Central memory CD8-positive, alpha-beta T cell (primary cell): ENCODE measurements at regions not wholly inside any gene's neighbourhood (a gene's known extent, or its start where the extent isn't known, plus 50 kb on each side); places are given as distances from the start of the nearest gene placed in this dataset.

ENCODE experiments used
- ATAC-seq: fragments of 150-1000 bp; cut with Tn5 transposase; replicated peaks from 2 replicates; pipeline ENCODE4 v1.10.0; 2022; ENCODE audit warnings: mild to moderate bottlenecking, moderate FRiP score, moderate number of reproducible peaks; ENCODE audit not compliant: poor library complexity, severe bottlenecking; ENCODE audit errors: extremely low read depth
- DNase-seq, 2 donors: peaks; one replicate each; pipeline ENCODE4 v3.0.0; 2021; ENCODE audit warnings: low spot score in 2 of 2
- H3K27ac Mint-ChIP-seq: one replicate; pipeline ENCODE4 v1.8.0; 2022; ENCODE audit warnings: low read depth, mild to moderate bottlenecking, moderate library complexity, mixed read lengths
- H3K27me3 Mint-ChIP-seq: one replicate; pipeline ENCODE4 v1.8.0; 2022; ENCODE audit warnings: mixed read lengths
- H3K36me3 Mint-ChIP-seq: one replicate; pipeline ENCODE4 v1.8.0; 2022; ENCODE audit warnings: mild to moderate bottlenecking, moderate library complexity, mixed read lengths; ENCODE audit not compliant: insufficient read depth
- H3K4me1 Mint-ChIP-seq: one replicate; pipeline ENCODE4 v1.8.0; 2022; ENCODE audit warnings: mixed read lengths
- H3K4me3 Mint-ChIP-seq: one replicate; pipeline ENCODE4 v1.8.0; 2022; ENCODE audit warnings: mild to moderate bottlenecking, moderate library complexity, mixed read lengths
- H3K9me3 Mint-ChIP-seq: one replicate; pipeline ENCODE4 v1.8.0; 2022; ENCODE audit warnings: mixed read lengths

DNA sequence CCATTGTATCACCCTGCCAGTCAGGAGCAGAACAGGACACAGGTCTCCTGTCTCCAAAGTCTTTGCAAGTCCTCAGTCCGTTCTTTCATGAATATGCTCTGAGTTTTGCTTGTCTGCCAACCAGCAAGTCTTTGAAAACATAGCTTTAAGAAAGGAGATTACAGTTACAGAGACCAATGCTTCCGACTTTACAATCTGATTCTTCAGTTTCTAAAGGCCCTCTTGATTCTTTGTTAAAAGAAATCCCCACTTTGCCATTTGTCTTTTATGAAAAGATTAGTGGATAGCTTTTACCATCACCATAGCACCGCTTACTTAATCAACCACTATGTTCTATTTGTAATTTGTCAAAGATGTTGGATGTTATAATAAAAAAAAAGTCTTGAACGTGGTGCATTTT, 562.8 kb upstream of the BTBD3 start:
- Mint-ChIP-seq H3K4me3 (no peak overlapping the region), H3K4me1 (no peaks in the 10 kb centered on the region)

DNA sequence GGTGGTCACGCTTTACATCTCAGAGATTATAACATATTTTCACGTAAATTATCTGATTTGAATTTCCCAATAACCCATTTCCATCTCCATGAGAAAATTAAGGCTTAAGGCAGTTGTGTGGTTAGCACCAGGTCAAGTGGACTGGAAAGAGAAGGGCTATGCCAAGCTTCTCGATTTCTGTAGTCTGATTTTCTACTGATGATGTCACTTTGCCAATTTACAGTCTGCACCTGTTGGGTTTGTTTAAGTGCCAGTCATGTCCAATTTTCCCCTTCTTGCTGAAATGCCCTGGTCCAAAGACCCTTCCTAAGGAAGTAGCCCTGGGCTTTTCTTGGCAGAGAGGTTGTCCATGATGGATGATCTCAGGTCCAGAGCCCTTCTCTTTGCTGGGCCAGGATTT, 562.3 kb upstream of the BTBD3 start:
- no peak for DNase-seq
- ATAC-seq = no peak
- Mint-ChIP-seq H3K27ac (no peak overlapping the region), H3K9me3 (peaks cover 9% of the 10 kb centered on the region), H3K4me1 (no peaks in the 10 kb centered on the region), H3K27me3 (no peaks in the 10 kb centered on the region), H3K36me3 (no peaks in the 10 kb centered on the region), H3K4me3 (no peak overlapping the region)

More for the DNA sequence above, 562.8 kb upstream of the BTBD3 start:
- Mint-ChIP-seq H3K27ac (no peak overlapping the region), H3K36me3 (no peaks in the 10 kb centered on the region), H3K9me3 (peaks cover 9% of the 10 kb centered on the region), H3K27me3 (no peaks in the 10 kb centered on the region)
- DNase-seq = no peak
- ATAC-seq = no peak

GRCh38 chr20:11356061-11356460, 561.6 kb upstream of the BTBD3 start:
- H3K4me3 Mint-ChIP-seq = no peak overlapping the region
- peaks cover 6% of the 10 kb centered on the region for H3K9me3 Mint-ChIP-seq
- H3K27ac Mint-ChIP-seq = no peak overlapping the region
- H3K4me1 Mint-ChIP-seq = no peaks in the 10 kb centered on the region
- H3K27me3 Mint-ChIP-seq = no peaks in the 10 kb centered on the region
- no peak for ATAC-seq
- no peaks in the 10 kb centered on the region for H3K36me3 Mint-ChIP-seq
- no peak for DNase-seq

DNA sequence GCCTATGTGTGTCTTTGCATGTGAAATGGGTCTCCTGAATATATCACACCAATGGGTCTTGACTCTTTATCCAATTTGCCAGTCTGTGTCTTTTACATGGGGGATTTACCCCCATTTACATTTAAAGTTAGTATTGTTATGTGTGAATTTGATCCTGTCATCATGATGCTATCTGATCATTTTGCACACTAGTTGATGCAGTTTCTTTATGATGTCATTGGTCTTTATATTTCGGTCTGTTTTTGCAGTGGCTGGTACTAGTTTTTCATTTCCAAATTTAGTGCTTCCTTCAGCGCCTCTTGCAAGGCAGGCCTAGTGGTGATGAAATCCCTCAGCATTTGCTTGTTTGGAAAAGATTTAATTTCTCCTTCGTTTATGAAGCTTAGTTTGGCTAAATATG, 555.2 kb upstream of the BTBD3 start:
- no peak overlapping the region for H3K4me3 Mint-ChIP-seq
- H3K27me3 Mint-ChIP-seq = no peaks in the 10 kb centered on the region
- no peaks in the 10 kb centered on the region for H3K36me3 Mint-ChIP-seq
- H3K9me3 Mint-ChIP-seq = peaks cover 23% of the 10 kb centered on the region
- no peak for DNase-seq
- ATAC-seq = no peak
- no peak overlapping the region for H3K27ac Mint-ChIP-seq
- no peaks in the 10 kb centered on the region for H3K4me1 Mint-ChIP-seq

DNA sequence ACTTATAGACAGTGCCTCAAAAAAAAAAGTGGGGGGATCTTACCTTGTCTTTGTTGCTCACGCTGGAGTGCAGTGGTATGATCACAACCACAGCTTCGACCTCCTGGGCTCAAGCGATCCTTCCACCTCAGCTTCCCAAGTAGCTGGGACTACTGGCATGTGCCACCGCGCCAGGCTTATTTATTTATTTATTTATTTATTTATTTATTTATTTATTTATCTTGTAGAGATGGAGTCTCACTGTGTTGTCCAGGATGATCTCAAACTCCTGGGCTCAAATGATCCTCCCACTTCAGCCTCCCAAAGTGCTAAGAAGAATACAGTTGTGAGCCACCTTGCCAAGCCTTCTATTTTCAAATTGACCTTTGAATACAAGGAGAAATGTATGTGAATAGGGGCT, 553.0 kb upstream of the BTBD3 start:
- Mint-ChIP-seq H3K4me3 (no peak overlapping the region), H3K9me3 (peaks cover 23% of the 10 kb centered on the region), H3K27ac (no peak overlapping the region), H3K27me3 (no peaks in the 10 kb centered on the region), H3K4me1 (no peaks in the 10 kb centered on the region), H3K36me3 (no peaks in the 10 kb centered on the region)
- no peak for ATAC-seq
- DNase-seq = no peak

GRCh38 chr20:11366660-11367059, 551.0 kb upstream of the BTBD3 start:
- DNase-seq = no peak
- ATAC-seq = no peak
- Mint-ChIP-seq H3K27me3 (no peaks in the 10 kb centered on the region), H3K4me1 (no peaks in the 10 kb centered on the region), H3K27ac (no peak overlapping the region), H3K36me3 (no peaks in the 10 kb centered on the region), H3K4me3 (no peak overlapping the region), H3K9me3 (peaks cover 19% of the 10 kb centered on the region)

- Mint-ChIP-seq H3K4me1 (no peaks in the 10 kb centered on the region), H3K36me3 (no peaks in the 10 kb centered on the region), H3K27ac (no peak overlapping the region), H3K27me3 (no peaks in the 10 kb centered on the region), H3K9me3 (peaks cover 6% of the 10 kb centered on the region), H3K4me3 (no peak overlapping the region)
- ATAC-seq (no peak), DNase-seq (no peak)
These were observed 549.2 kb upstream of the BTBD3 start for GRCh38 chr20:11368499-11368898.

- Mint-ChIP-seq H3K9me3 (no peaks in the 10 kb centered on the region), H3K27me3 (no peaks in the 10 kb centered on the region), H3K4me1 (no peaks in the 10 kb centered on the region), H3K36me3 (no peaks in the 10 kb centered on the region), H3K4me3 (no peak overlapping the region), H3K27ac (no peak overlapping the region)
- no peak for ATAC-seq
- no peak for DNase-seq
These were observed 548.6 kb upstream of the BTBD3 start for GRCh38 chr20:11368965-11369711.

DNA sequence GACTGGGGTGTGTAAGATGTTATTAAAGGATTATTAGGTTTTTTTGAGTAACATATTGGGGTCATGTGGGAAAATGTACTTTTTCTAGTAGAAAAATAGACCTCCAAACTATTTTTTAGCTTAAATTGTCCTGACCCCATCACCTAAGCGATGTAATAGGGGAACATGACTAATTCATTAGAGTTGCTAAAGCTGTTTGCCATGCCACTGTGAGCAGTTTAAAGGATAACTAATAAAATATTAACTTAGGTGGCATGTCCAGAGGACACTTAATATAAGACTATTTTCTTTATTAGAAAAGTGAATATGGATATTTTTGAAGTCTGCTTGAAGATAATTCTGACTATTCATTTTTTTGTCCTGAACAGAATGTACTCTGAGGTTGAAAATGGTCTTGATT, 545.9 kb upstream of the BTBD3 start:
- DNase-seq = no peak
- H3K36me3 Mint-ChIP-seq = no peaks in the 10 kb centered on the region
- no peak for ATAC-seq
- H3K4me1 Mint-ChIP-seq = no peaks in the 10 kb centered on the region
- H3K4me3 Mint-ChIP-seq = no peak overlapping the region
- no peaks in the 10 kb centered on the region for H3K9me3 Mint-ChIP-seq
- no peak overlapping the region for H3K27ac Mint-ChIP-seq
- no peaks in the 10 kb centered on the region for H3K27me3 Mint-ChIP-seq

DNA sequence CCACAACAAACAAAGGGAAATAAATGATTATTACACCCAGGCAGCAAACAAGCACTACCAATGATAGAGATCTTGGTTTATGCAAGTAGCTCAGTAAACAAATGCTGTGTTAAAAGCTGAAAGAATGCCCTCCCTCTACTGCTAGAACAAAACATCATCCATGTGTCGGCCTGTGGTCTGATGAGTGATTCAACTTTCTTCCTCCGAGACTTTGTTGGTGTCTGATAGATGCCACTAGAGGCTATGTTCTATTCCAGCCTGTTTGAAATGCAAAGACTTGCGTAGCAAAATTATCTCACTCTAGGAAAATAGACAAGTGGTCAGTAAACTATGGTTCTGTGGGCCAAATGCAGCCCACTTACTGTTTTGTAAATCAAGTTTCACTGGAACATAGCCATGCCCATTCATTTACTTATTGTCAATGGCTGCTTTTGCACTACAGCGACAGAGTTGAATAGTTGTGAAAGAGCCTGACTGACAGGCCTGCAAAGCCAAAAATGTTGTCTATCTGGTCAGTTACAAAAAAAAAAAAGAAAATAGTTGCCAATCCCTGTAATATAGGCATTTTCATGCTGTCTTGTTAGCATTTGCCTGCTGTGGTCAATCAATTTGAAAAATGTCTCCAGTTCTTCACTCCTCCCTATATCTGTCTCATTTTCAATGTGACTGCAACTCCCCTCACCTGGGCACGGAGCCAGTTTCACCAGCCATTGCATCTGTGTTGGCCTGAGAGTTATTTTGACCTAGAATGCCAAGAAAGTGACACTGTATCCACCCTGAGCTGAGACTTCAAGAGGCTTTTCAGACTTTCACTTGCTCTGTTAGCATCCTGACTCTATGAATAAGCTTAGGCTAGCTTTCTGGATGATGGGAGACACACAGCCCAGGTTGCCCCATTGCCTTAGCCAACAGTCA, 544.6 kb upstream of the BTBD3 start:
- Mint-ChIP-seq H3K36me3 (no peaks in the 10 kb centered on the region), H3K27ac (no peak overlapping the region), H3K4me1 (no peaks in the 10 kb centered on the region), H3K9me3 (peaks cover 5% of the 10 kb centered on the region), H3K4me3 (no peak overlapping the region), H3K27me3 (no peaks in the 10 kb centered on the region)
- ATAC-seq = no peak
- no peak for DNase-seq

DNA sequence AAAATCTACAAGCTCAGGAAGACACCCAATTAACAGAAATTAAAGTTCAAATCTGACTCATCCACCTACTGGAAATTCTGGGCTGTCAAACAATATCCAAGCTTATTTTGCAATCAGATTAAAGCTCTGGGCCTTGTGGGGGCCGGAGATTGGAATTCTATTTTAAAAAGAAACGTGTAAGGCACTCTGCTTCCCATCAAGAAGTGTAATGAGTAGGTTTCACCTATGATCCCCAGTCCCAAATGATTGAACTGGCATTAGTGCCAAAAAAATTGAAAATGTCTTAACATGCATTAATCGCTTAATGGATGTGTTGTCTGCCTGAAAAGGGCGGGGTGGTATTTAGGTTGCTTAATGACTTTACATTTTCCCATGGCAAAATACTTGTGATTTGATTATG, 542.4 kb upstream of the BTBD3 start:
- Mint-ChIP-seq H3K27me3 (no peaks in the 10 kb centered on the region), H3K9me3 (peaks cover 5% of the 10 kb centered on the region), H3K4me1 (no peaks in the 10 kb centered on the region), H3K36me3 (no peaks in the 10 kb centered on the region), H3K27ac (no peak overlapping the region), H3K4me3 (no peak overlapping the region)
- DNase-seq (no peak), ATAC-seq (no peak)

- peaks cover 11% of the 10 kb centered on the region for H3K9me3 Mint-ChIP-seq
- H3K4me1 Mint-ChIP-seq = no peaks in the 10 kb centered on the region
- DNase-seq = no peak
- H3K27ac Mint-ChIP-seq = no peak overlapping the region
- no peak for ATAC-seq
- no peaks in the 10 kb centered on the region for H3K36me3 Mint-ChIP-seq
- no peak overlapping the region for H3K4me3 Mint-ChIP-seq
- H3K27me3 Mint-ChIP-seq = no peaks in the 10 kb centered on the region
These were observed 541.7 kb upstream of the BTBD3 start for GRCh38 chr20:11375966-11376365.

DNA sequence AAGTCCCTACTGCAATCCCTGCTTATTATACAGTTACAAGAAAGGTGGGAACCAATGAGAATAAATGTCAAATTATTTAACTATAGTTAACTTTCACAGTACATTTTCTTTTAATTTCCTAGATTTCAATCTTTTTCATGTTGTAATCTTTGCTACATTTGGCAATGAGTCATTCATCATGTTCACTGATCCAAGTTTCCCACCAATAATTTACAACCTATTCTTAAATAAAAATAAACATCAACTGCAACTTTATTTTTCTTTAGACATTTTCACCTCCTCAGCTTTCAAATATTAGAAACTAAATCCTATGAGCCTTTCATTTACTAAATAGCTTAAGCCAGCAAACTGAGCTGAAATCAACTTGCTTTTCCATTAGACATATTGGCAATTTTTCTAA, 541.3 kb upstream of the BTBD3 start:
- Mint-ChIP-seq H3K4me3 (no peak overlapping the region), H3K4me1 (no peaks in the 10 kb centered on the region), H3K27ac (no peak overlapping the region), H3K27me3 (no peaks in the 10 kb centered on the region), H3K9me3 (peaks cover 14% of the 10 kb centered on the region), H3K36me3 (no peaks in the 10 kb centered on the region)
- DNase-seq (no peak), ATAC-seq (no peak)
